ENCODE measurements at regions not wholly inside any gene's neighbourhood (a gene's known extent, or its start where the extent isn't known, plus 50 kb on each side); places are given as distances from the start of the nearest gene placed in this dataset.

DNA sequence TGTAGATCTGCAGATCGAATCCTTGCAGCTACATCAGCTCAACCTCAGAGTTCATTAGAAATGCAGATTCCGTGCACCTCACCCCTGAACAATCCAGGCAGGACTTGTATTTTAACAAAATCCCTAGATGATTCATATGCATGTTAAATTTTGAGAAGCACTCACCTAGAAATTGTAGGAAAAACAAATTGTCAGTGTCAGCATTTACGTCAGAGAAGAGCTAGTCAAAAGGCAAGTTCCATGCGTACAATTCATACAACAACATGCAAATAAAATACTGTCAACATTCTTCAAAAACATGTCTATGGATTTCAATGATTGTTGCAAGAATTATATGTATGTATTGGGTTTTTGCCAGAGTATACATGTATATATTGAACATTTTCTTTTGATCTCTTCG lies 504.5 kb downstream of the NLGN4X start:
- TF ChIP-seq, protein P1, sequence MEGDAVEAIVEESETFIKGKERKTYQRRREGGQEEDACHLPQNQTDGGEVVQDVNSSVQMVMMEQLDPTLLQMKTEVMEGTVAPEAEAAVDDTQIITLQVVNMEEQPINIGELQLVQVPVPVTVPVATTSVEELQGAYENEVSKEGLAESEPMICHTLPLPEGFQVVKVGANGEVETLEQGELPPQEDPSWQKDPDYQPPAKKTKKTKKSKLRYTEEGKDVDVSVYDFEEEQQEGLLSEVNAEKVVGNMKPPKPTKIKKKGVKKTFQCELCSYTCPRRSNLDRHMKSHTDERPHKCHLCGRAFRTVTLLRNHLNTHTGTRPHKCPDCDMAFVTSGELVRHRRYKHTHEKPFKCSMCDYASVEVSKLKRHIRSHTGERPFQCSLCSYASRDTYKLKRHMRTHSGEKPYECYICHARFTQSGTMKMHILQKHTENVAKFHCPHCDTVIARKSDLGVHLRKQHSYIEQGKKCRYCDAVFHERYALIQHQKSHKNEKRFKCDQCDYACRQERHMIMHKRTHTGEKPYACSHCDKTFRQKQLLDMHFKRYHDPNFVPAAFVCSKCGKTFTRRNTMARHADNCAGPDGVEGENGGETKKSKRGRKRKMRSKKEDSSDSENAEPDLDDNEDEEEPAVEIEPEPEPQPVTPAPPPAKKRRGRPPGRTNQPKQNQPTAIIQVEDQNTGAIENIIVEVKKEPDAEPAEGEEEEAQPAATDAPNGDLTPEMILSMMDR (conservative IDR thresholded peaks at IDR 0.05; ENCODE audit: low read depth in 2 of 2): no peak
- TF ChIP-seq POLR2AphosphoS5 (IDR thresholded peaks at IDR 0.05; ENCODE audit: low read depth) (no peak), EZH2 (IDR thresholded peaks at IDR 0.05; ENCODE audit: low read depth, unreplicated experiment) (no peak)
